ENCODE measurements at regions not wholly inside any gene's neighbourhood (a gene's known extent, or its start where the extent isn't known, plus 50 kb on each side); places are given as distances from the start of the nearest gene placed in this dataset.

DNA sequence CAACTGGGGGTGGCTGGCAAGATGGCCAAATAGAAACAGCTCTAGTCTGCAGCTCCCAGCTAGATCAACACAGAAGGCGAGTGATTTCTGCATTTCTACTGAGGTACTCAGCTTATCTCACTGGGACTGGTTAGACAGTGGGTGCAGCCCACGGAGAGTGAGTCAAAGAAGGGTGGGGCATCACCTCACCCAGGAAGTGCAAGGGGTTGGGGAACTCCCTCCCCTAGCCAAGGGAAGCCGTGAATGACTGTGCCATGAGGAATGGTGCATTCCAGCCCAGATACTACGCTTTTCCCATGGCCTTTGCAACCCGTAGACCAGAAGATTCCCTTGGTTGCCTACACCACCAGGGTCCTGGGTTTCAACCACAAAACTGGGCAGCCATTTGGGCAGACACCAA is 452.6 kb downstream of the NR4A2 start:
- peak; percentile 6 for DNase-seq

- DNase-seq, result no peak
Measured at GRCh38 chr2:155872396-155872795, 460.1 kb downstream of the NR4A2 start.

GRCh38 chr2:155871940-155872339 is 460.6 kb downstream of the NR4A2 start:
- DNase-seq, result no peak

- DNase-seq, result no peak
Measured at GRCh38 chr2:155867564-155867963, 465.0 kb downstream of the NR4A2 start.

GRCh38 chr2:155866477-155866876 is 466.0 kb downstream of the NR4A2 start:
- no peak for DNase-seq

DNA sequence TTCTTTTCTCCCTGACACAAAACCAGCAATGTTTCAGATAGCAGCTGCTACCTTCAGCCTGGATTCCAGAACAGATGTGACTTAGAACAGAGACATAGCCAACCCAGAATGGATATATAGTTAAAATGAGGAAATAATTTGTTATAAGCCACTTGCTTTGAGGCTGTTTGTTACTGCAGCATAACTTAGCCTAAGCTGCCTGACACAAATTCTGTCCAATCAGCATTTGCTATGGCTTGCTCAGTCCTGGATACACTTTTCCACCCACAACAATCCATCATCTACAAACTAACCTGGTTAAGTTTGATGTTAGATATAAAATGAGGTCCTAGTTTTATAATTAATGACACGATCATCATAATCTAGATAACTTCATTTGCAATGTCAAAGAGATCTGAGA is 480.4 kb downstream of the NR4A2 start:
- DNase-seq, result no peak

DNA sequence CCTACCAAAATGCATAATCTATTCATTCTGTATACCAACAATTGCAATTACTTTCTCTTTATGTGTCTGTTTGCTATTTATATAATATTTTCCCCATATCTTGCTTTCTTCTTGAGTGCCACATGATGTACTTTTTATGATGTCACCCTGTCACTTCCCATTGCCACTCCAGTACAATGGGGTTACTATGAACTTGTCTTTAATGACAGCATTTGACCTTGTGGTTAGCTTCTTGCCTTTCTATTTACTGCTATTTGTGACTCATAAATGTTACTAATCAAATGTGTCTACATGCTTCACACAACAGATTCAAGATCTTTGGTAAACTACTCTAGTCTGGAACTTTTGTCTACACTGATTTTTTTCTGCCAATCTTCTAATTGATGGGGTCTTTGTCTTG is 486.3 kb downstream of the NR4A2 start:
- DNase-seq, result no peak

GRCh38 chr2:155844461-155844860 is 488.1 kb downstream of the NR4A2 start:
- peak; percentile 1 for DNase-seq

DNA sequence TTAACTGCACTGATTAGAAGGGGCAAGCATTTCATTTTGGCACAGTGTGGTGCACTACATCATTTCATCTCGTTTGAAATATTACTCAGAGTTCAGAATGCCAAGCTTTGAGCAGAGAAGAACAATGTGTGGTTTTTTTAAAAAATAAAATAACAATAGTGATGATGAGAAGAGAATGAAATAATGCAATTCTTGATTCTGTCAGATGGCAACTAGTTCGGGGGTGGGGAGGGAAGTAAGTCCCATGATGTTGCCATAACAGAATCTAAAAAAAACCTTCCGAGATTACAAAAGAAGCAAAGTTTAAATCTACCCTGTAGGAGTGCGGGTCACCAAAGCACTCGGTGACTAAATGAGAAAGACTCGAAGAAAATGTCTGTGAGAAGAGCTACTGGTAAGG is 490.4 kb downstream of the NR4A2 start:
- no peak for DNase-seq

DNA sequence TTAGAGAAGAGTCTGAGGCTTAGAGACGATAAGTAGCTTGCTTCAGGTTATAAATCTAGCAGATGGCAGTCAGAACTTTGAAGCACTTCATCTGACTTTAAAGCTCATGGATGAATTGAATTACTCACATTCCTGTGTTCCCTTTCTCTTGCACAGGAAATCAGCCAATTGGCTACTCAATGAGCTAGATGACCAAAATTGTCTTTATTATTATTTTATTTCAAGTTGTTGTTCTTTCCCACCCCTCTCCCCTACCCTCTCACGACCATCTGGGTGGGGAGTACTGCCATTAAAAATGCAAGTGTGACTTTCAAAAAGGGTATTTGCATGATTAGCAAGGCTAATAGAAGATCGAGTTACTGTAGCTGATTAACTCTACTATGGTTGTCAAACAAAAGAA is 491.1 kb downstream of the NR4A2 start:
- no peak for DNase-seq

GRCh38 chr2:155840661-155841060 is 491.9 kb downstream of the NR4A2 start:
- DNase-seq, result no peak

DNA sequence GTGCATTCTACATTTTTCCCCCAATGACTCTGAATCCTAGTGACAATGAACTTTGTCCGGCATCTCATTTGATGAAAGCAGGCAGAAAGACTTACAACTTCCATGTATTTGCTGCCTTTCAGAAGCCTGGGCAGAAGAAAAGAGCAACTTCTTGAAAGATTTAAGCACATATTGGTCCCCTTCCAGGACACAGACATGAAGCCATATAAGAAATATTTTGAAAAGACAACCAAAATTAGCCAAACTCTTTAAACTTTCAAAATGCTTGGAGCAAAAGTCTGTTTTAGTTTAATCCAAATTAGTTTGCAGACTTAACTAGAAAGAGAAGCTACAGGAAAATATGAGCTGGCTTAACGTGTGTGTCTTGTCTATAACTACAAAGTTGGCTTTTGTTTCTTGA is 492.5 kb downstream of the NR4A2 start:
- DNase-seq, result no peak

- DNase-seq, result no peak
Measured at GRCh38 chr2:155839436-155839835, 493.1 kb downstream of the NR4A2 start.

- DNase-seq, result peak; percentile 4
Measured at GRCh38 chr2:155836439-155836838, 496.1 kb downstream of the NR4A2 start.

- peak; percentile 63 for DNase-seq
Measured at GRCh38 chr2:155830817-155831579, 501.5 kb downstream of the NR4A2 start.

DNA sequence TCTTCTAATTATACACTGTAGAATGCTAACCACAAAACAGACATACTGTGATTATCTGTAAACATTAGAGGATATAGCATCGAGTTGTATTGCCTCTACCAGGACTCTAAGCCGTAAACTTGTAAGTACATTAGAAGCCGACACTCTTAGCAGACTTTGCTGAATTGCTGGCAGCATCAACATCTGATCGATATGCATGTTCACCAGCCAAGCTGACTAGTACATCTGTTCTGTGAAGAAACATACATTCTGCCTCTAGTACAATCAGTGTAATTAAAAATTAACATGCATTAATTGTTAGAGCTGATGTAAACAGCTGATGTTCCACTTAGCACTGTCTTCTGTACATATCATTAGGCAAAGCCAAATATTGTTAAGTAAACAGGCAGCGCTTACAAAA is 502.2 kb downstream of the NR4A2 start:
- DNase-seq, result peak; percentile 63

- peak; percentile 48 for DNase-seq
Measured at GRCh38 chr2:155825876-155826275, 506.6 kb downstream of the NR4A2 start.

DNA sequence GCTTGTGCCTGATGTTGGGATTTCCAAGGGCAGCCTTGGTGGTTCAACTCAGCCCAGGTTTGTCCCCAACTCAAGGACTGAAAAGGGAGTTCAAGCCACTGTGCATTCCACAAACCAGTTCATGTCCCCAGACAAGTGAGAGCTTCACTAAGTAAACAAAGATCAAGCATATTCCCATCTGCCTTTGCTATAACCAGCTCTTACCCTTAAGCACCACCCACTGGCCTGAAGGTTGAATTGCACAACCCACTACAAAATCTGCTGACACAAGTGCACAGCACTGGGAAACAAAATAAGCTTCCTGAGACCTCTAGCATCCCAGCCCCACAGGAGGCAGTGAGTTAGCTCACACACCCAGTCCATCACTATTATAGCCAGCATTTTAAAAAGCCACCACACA is 516.7 kb downstream of the NR4A2 start:
- peak; percentile 42 for DNase-seq

DNA sequence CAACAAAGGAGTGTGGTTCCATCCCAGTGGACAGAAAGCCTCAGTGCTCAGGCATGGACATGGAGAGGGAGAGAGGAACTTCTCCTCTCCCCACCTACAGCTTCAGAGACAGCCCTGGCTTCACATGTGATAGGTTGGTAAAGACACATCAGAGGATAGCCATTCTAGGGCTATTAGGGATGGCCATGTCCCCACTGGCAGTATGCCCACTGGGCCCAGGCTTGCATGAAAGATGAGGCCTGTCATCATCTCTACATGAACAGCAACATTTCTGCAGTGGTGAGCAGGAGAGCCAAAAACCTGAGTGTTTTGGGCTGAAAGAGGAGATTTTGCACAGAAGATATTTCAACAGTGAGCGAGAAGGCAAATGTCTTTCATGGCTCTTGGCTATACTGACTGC is 517.2 kb downstream of the NR4A2 start:
- no peak for DNase-seq

DNA sequence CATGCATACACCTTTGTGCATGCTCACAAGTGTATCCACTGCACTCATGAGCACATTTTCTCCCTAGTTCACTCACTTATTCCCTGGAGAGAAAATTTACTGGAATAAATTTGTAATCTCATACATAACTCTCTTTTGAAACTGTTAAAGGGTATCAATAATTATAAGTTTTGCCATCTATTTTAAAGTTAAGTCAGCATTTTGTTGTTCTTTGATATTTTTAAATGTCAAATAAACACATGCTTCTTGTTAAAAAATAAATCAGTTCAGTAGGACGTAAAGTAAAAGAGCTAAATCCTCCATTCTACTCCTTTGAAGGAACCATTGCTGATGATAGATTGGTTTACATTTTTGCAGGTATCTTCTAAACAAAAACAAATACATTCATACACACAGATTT is 522.1 kb downstream of the NR4A2 start:
- DNase-seq, result no peak

- no peak for DNase-seq
Measured at GRCh38 chr2:155802888-155803287, 529.6 kb downstream of the NR4A2 start.

DNA sequence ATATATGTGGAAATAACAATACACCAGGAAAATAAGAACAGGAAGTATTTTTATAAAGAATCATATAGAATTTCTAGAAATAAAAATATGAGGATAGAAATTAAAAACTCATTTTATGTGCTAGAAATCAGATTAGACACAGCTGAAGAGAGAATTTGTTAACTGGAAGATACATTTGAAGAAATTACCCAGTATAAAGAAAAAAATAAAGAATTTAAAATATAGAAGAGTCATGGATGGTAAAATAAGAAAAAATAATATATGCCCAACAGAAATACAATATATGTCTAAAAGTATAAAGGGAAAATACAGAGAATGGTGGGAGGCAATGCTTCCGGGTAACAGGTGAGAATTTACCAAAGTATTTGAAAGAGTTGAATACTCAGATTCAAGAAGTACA is 539.9 kb downstream of the NR4A2 start:
- no peak for DNase-seq

- no peak for DNase-seq
Measured at GRCh38 chr2:155770516-155770915, 562.0 kb downstream of the NR4A2 start.

DNA sequence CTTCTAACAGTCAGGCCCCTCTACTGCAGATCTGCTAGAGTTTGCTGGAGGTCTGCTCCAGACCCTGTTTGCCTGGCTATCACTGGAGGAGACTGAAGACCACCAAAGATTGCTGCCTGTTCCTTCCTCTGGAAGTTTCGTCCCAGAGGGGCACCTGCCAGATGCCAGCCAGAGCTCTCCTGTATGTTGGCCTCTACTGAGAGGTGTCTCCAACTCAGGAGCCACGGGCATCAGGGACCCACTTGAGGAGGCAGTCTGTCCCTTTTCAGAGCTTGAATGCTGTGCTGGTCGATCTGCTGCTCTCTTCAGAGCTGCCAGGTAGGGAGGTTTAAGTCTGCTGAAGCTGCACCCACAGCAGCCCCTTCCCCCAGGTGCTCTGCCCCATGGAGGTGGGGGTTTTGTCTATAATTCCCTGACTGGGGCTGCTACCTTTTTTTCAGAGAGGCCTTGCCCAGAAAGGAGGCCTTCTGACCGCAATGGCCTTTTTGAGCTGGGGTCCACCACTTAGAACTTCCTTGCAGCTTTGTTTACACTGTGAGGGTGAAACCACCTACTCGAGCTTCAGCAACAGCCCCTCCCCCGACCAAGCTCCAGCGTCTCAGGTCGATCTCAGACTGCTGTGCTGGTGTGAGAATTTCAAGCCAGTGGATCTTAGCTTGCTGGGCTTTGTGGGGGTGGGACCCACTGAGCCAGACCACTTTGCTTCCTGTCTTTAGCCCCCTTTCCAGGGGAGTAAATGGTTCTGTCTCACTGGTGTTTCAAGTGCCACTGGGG is 566.0 kb downstream of the NR4A2 start:
- no peak for DNase-seq

GRCh38 chr2:155755481-155755880 is 577.0 kb downstream of the NR4A2 start:
- no peak for DNase-seq
